ENCODE measurements at regions not wholly inside any gene's neighbourhood (a gene's known extent, or its start where the extent isn't known, plus 50 kb on each side); places are given as distances from the start of the nearest gene placed in this dataset.

DNA sequence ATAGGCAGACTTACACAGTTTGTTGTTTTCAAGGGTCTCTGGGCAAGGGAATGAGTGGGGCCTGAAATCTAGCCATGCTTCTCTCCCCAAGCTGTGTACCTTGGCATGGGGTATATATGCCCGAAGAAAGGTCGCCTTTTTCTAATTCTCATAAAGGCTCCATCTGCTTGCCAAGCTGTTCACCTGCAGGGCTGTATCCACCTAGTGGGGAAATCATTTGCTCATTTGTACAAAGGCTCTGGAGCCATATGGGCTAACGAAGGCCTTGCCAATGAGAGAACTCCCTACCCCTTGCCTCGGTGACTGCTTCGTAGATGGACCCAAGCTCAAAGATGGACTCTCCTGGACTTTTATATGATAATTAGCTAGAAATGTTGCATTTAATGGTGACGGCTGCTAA, 1097.0 kb downstream of the PDHA2 start:
- TF ChIP-seq YY1 (IDR thresholded peaks at IDR 0.05; ENCODE audit: low read depth, low read length) = no peak
- TF ChIP-seq RAD51 (IDR thresholded peaks at IDR 0.05) = no peak
- TF ChIP-seq POLR2A (IDR thresholded peaks at IDR 0.05; ENCODE audit: low read depth, low read length) = no peak
- TF ChIP-seq CTCF (IDR thresholded peaks at IDR 0.05 in 2 of 3, conservative IDR thresholded peaks at IDR 0.05 in 1 of 3; ENCODE audit: control insufficient read depth in 2 of 3, extremely low read depth in 1 of 3, insufficient read depth in 1 of 3, low read depth in 3 of 3, low read length in 3 of 3) = no peak
- no peak for TF ChIP-seq CEBPB (IDR thresholded peaks at IDR 0.05; ENCODE audit: borderline replicate concordance in 1 of 2, low read depth in 2 of 2, low read length in 2 of 2)
- no peak for TF ChIP-seq GABPA (IDR thresholded peaks at IDR 0.05; ENCODE audit: low read depth)
- no peak for TF ChIP-seq POLR2AphosphoS2 (IDR thresholded peaks at IDR 0.05; ENCODE audit: low read depth, low read length)
- no peak for TF ChIP-seq EZH2 (IDR thresholded peaks at IDR 0.05; ENCODE audit: borderline replicate concordance, control insufficient read depth, low read depth, low read length)
- no peak for TF ChIP-seq POLR2AphosphoS5 (IDR thresholded peaks at IDR 0.05; ENCODE audit: low read length)
- no peak for TF ChIP-seq GATAD2B (conservative IDR thresholded peaks at IDR 0.05; ENCODE audit: low read depth)
- TF ChIP-seq, protein P1, sequence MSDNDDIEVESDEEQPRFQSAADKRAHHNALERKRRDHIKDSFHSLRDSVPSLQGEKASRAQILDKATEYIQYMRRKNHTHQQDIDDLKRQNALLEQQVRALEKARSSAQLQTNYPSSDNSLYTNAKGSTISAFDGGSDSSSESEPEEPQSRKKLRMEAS (IDR thresholded peaks at IDR 0.05; ENCODE audit: low read depth, low read length) = no peak
- no peak for TF ChIP-seq MYC (IDR thresholded peaks at IDR 0.05; ENCODE audit: insufficient read depth, insufficient read length, insufficient replicate concordance, low read length, severe bottlenecking)

Data from GM12878 (cell line).